GM19043 (cell line): ENCODE measurements at regions not wholly inside any gene's neighbourhood (a gene's known extent, or its start where the extent isn't known, plus 50 kb on each side); places are given as distances from the start of the nearest gene placed in this dataset.
"Not testable (repeated sequence)": the region's sequence is repeated elsewhere in the genome, so short reads cannot be mapped to it uniquely, and the experiment has no call there.

ENCODE experiments used
- ATAC-seq: cut with Tn5 transposase; IDR thresholded peaks from one replicate; pipeline ENCODE4 v1.9.1; 2021; ENCODE audit warnings: low read depth; ENCODE audit not compliant: unreplicated experiment

- no peak for ATAC-seq
Measured at GRCh38 chr18:37913051-37913450, 347.5 kb upstream of the CELF4 start.

GRCh38 chr18:37902344-37902743, 336.7 kb upstream of the CELF4 start:
- no peak for ATAC-seq

- no peak for ATAC-seq
Measured at GRCh38 chr18:37900326-37900725, 334.7 kb upstream of the CELF4 start.

- ATAC-seq: no peak
Measured at GRCh38 chr18:37889963-37890362, 324.4 kb upstream of the CELF4 start.

- no peak for ATAC-seq
Measured at GRCh38 chr18:37874721-37875120, 309.1 kb upstream of the CELF4 start.

- no peak for ATAC-seq
Measured at GRCh38 chr18:37873416-37873815, 307.8 kb upstream of the CELF4 start.

GRCh38 chr18:37872562-37872961, 307.0 kb upstream of the CELF4 start:
- no peak for ATAC-seq

GRCh38 chr18:37871561-37871960, 306.0 kb upstream of the CELF4 start:
- ATAC-seq: no peak

GRCh38 chr18:37869051-37869450, 303.5 kb upstream of the CELF4 start:
- ATAC-seq: no peak

- no peak for ATAC-seq
Measured at GRCh38 chr18:37864122-37864521, 298.5 kb upstream of the CELF4 start.

GRCh38 chr18:37861981-37862380, 296.4 kb upstream of the CELF4 start:
- no peak for ATAC-seq

- ATAC-seq: no peak
Measured at GRCh38 chr18:37854396-37854795, 288.8 kb upstream of the CELF4 start.

- no peak for ATAC-seq
Measured at GRCh38 chr18:37853706-37854105, 288.1 kb upstream of the CELF4 start.

- no peak for ATAC-seq
Measured at GRCh38 chr18:37852464-37852863, 286.9 kb upstream of the CELF4 start.

- ATAC-seq: no peak
Measured at GRCh38 chr18:37847544-37847943, 281.9 kb upstream of the CELF4 start.

- ATAC-seq: no peak
Measured at GRCh38 chr18:37846996-37847395, 281.4 kb upstream of the CELF4 start.

GRCh38 chr18:37845498-37845897, 279.9 kb upstream of the CELF4 start:
- no peak for ATAC-seq

- no peak for ATAC-seq
Measured at GRCh38 chr18:37844209-37844970, 278.8 kb upstream of the CELF4 start.

GRCh38 chr18:37838083-37838482, 272.5 kb upstream of the CELF4 start:
- ATAC-seq: no peak

- no peak for ATAC-seq
Measured at GRCh38 chr18:37836071-37836970, 270.7 kb upstream of the CELF4 start.

GRCh38 chr18:37832010-37832695, 266.6 kb upstream of the CELF4 start:
- not testable (repeated sequence) for ATAC-seq
